ENCODE measurements at regions not wholly inside any gene's neighbourhood (a gene's known extent, or its start where the extent isn't known, plus 50 kb on each side); places are given as distances from the start of the nearest gene placed in this dataset.

- DNase-seq (ENCODE audit: low read depth), result no peak
Observed at GRCh38 chr2:237150186-237150585, 64.5 kb downstream of the COPS8 start.

- DNase-seq (ENCODE audit: low read depth), result no peak
Observed at GRCh38 chr2:237150831-237151375, 65.2 kb downstream of the COPS8 start.

- no peak for DNase-seq (ENCODE audit: low read depth)
Observed at GRCh38 chr2:237152361-237152760, 66.7 kb downstream of the COPS8 start.

- DNase-seq (ENCODE audit: low read depth), result no peak
Observed at GRCh38 chr2:237153181-237153580, 67.5 kb downstream of the COPS8 start.

GRCh38 chr2:237154082-237154638 is 68.5 kb downstream of the COPS8 start:
- DNase-seq (ENCODE audit: low read depth), result peak; percentile 48

GRCh38 chr2:237154884-237155851 is 69.5 kb downstream of the COPS8 start:
- DNase-seq (ENCODE audit: low read depth), result no peak

GRCh38 chr2:237156031-237156856 is 70.6 kb downstream of the COPS8 start:
- DNase-seq (ENCODE audit: low read depth), result peak; percentile 83

- no peak for DNase-seq (ENCODE audit: low read depth)
Observed at GRCh38 chr2:237156857-237157779, 71.4 kb downstream of the COPS8 start.

GRCh38 chr2:237157780-237158102 is 72.1 kb downstream of the COPS8 start:
- no peak for DNase-seq (ENCODE audit: low read depth)

- DNase-seq (ENCODE audit: low read depth), result no peak
Observed at GRCh38 chr2:237158194-237158593, 72.5 kb downstream of the COPS8 start.

GRCh38 chr2:237159006-237159911 is 73.6 kb downstream of the COPS8 start:
- no peak for DNase-seq (ENCODE audit: low read depth)

GRCh38 chr2:237160271-237160919 is 74.7 kb downstream of the COPS8 start:
- DNase-seq (ENCODE audit: low read depth), result no peak

GRCh38 chr2:237161189-237161588 is 75.5 kb downstream of the COPS8 start:
- no peak for DNase-seq (ENCODE audit: low read depth)

GRCh38 chr2:237162959-237163358 is 77.3 kb downstream of the COPS8 start:
- no peak for DNase-seq (ENCODE audit: low read depth)

- DNase-seq (ENCODE audit: low read depth), result no peak
Observed at GRCh38 chr2:237164474-237165042, 78.9 kb downstream of the COPS8 start.

GRCh38 chr2:237165405-237166276 is 80.0 kb downstream of the COPS8 start:
- DNase-seq (ENCODE audit: low read depth), result no peak

GRCh38 chr2:237167038-237167437 is 81.3 kb downstream of the COPS8 start:
- no peak for DNase-seq (ENCODE audit: low read depth)

GRCh38 chr2:237167934-237168333 is 82.2 kb downstream of the COPS8 start:
- DNase-seq (ENCODE audit: low read depth), result no peak

Data from M059J (cell line).